ENCODE measurements at regions not wholly inside any gene's neighbourhood (a gene's known extent, or its start where the extent isn't known, plus 50 kb on each side); places are given as distances from the start of the nearest gene placed in this dataset.

- DNase-seq: no peak
Measured at GRCh38 chr20:11861479-11861878, 56.2 kb upstream of the BTBD3 start.

- DNase-seq: no peak
Measured at GRCh38 chr20:11867291-11867919, 50.3 kb upstream of the BTBD3 start.
